ENCODE measurements at regions not wholly inside any gene's neighbourhood (a gene's known extent, or its start where the extent isn't known, plus 50 kb on each side); places are given as distances from the start of the nearest gene placed in this dataset.
"Not testable (repeated sequence)": the region's sequence is repeated elsewhere in the genome, so short reads cannot be mapped to it uniquely, and the experiment has no call there.

GRCh38 chr12:4822572-4822971 lies 87.1 kb upstream of the KCNA1 start:
- DNase-seq: no peak

GRCh38 chr12:4824380-4824779 lies 85.3 kb upstream of the KCNA1 start:
- no peak for DNase-seq

DNA sequence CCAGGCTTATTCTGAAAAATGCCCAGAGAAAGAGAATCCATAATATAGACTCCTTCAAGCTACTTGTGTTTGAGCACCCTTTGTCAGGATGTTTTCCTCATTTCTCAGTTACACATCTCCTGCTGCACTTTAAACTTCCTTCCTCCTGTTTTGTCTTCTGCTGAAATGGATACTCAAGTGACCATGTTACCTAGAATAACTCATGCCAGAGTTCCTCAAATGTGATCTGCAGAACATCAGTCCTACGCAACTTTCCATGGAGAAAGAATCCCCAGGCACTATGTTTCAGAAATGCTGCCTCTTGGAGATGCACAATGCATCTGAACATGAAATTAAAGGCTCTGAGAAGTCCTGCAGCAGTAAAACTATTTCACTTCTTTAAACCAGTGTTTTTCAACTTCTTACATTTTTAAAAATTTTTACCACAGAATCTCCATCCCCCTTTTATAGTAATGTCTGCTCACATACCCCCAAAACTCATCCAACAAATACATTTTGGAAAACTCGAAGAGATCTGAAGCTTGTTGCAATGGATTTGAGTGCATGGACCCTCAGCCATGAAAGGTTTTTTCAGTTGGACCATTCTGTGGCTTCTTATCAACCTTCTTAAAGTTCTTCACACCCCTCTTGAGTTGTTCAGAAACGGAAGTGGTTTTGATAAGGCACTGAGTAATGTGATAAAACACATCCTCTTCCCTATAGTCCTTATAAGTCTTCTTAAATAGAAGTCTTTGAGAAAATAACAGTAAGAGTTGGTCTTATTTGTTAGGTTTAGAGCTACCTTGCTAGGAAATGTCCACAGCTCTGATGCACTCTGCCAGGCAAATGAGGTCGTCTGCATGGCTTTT lies 84.5 kb upstream of the KCNA1 start:
- no peak for DNase-seq

DNA sequence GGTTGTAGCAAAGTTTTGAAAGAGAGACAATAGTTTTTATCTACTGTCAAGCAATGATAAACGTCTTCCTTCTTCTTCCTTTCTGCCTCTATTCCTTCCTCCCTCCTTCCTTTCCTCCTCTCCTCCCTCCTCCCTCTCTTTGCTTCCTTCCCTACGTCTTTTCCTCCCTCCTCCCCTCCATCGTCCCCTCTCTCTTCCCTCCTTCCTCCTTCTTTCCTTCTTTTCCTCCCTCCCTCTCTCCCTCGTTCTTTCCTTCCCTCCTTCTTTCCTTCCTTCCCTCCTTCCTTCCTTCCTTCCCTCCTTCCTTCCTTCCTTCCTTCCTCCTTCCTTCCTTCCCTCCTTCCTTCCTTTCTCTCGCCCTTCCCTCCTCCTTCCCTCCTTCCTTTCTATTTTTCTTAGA lies 82.8 kb upstream of the KCNA1 start:
- DNase-seq: no peak

- no peak for DNase-seq
Observed at GRCh38 chr12:4828176-4828575, 81.5 kb upstream of the KCNA1 start.

DNA sequence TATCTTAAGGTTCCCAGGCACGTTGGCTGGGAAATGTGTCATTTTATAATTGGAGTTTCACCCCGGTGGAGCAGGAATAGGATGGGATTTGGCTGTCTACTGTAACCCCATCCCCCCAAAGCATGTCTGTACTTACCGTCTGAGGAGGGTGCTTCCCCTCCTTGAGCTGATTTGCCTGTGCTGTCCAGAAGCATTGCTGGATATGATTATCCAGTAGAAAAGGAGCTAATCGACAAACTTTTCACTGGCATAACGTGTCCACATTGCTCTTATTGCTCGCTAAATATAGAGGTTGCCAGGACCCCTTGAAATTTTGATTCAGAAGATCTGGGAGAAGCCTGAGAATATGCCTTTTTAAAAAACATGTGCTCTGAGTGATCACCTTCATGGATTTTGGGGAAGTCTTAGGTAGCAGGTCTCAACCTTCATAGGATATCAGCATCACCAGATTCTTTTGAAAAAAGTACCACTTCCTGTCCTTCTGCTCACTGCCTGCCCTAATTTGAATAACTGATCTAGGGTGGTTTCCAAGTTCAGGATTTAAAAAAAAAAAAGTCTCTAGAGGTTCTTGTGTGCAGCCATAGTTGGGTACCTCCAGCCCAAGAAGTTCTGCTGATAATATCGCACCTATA lies 80.4 kb upstream of the KCNA1 start:
- no peak for DNase-seq

GRCh38 chr12:4829793-4830162 lies 79.9 kb upstream of the KCNA1 start:
- DNase-seq: no peak

DNA sequence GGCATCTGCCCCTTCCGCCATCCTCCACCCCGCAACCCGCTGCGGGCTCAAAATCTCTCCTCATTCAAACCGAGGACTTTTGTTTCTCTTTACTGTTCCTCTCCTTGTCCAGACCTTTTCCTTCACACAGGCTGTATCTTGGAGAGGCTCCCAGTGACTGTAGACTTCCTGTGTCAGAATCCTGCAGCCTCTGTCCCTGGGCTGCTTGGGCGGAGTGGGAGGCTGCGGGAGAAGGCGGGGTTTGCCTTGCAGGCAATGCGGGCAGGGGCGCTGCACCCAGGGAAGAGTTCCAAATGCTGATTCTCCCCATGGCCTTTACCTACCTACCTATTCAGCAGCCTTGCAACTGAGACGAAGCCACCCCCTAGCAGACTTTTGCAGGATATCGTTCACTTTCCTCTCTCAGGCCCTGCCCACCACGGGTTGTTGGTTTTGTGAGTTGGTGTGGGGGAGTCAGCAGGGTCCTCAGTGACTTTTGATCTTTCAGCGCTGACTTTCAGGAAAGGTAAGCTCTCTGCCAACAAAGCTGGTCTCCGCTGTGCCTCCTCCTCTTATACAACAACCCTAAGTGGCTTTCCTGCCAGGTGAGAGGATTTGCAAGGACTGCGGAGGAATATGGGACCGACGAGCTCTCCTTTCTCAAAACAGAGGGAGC lies 79.0 kb upstream of the KCNA1 start:
- DNase-seq: no peak

DNA sequence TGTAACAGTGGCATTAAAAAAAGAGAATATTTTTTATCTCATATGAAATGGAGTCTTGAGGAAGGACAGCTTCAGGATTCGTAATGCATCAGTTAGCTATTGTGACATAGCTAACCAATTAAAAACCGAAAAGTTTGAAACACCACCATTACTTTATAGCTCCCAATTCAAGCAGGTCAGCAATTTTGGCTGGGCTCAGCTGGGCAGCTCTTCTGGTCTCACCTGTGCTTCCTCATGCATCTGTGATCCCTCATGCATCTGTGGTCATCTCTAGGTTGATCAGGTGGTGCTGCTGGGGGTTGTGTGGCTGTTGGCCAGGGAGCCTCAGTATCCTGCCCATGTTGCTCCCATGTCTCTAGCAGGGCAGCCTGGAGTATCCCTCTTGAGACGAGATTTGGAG lies 76.7 kb upstream of the KCNA1 start:
- no peak for DNase-seq

DNA sequence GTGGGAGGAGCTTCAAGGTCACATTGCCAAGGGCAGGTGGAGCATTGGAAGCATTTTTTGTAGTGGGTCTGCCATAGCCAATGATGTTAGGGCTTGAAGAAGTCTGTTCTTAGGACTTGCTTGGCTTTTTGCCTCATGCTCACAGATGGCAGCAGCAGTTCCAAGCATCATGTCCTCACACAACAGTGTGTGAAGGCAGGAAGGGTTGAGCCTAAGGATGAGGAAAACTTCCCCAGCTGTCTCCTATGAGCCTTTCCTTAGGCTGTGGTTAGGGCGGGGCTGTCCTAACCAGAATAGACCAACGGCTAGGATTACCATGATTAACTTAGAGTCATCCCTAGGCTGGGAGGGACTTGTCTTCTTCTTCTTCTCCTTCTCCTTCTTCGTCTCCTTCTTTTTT lies 76.2 kb upstream of the KCNA1 start:
- DNase-seq: no peak

- DNase-seq: not testable (repeated sequence)
Observed at GRCh38 chr12:4842401-4842800, 67.3 kb upstream of the KCNA1 start.

DNA sequence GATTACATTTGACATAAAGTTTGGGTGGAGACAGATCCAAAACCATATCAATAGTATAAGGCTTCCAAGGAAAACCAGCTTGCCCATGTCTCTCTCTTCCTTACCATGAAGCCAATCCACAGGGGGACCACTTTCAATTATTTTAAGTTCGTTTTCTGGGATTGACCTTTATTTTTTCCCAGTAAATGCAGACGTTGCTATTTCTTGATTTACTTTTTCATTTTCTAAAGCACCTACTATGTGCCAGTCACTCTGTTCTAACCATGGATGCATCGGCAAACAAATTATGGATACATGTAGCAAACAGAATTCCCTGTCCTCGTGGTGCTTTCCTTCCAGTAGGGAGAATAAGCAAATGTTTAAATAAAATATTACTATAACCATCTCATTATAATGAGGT lies 65.8 kb upstream of the KCNA1 start:
- DNase-seq: no peak

GRCh38 chr12:4847713-4848112 lies 62.0 kb upstream of the KCNA1 start:
- no peak for DNase-seq

- no peak for DNase-seq
Observed at GRCh38 chr12:4849115-4849541, 60.6 kb upstream of the KCNA1 start.

- DNase-seq: no peak
Observed at GRCh38 chr12:4849795-4850345, 59.8 kb upstream of the KCNA1 start.

GRCh38 chr12:4850857-4851380 lies 58.8 kb upstream of the KCNA1 start:
- DNase-seq: no peak

- DNase-seq: no peak
Observed at GRCh38 chr12:4852308-4852707, 57.4 kb upstream of the KCNA1 start.

- DNase-seq: no peak
Observed at GRCh38 chr12:4852911-4853310, 56.8 kb upstream of the KCNA1 start.

DNA sequence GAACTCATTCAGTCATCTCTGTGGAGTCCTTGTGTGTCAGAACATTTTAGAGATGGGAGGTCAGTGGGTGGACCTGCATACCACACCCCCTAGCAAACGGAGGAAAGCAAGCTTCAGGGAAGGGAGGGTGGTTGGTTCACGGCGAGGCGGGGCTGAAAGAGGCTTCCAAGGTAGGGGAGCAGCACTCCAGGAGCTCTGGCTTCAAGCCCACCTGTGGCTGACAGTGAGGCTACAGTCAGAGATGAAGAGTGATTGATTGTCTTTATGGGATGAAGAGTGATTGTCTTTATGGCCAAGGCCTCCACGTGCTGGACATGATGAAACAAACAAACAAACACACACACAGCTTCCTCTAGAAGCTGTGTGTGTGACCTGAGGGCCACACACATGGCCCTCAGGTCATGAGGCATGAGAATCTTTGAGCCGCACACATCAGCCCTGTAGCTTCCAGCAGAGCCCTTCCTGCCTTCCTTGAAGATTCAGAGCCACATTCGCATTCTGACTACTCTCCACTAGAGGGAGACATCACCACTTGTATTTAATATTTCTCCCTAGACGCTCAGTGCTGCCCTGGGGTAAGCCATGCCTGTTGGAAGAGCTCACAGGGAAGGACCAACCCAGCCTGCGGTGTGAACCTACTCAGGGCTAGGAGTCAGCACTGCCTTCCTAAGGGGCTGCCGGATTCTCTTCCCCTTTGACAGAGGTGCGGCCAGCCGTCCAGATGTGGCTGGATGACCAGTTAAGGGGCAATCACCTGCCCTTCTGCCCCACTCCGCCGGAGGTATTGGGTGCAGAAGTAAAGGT lies 54.4 kb upstream of the KCNA1 start:
- peak; percentile 50 for DNase-seq

GRCh38 chr12:4856596-4856995 lies 53.1 kb upstream of the KCNA1 start:
- DNase-seq: no peak

DNA sequence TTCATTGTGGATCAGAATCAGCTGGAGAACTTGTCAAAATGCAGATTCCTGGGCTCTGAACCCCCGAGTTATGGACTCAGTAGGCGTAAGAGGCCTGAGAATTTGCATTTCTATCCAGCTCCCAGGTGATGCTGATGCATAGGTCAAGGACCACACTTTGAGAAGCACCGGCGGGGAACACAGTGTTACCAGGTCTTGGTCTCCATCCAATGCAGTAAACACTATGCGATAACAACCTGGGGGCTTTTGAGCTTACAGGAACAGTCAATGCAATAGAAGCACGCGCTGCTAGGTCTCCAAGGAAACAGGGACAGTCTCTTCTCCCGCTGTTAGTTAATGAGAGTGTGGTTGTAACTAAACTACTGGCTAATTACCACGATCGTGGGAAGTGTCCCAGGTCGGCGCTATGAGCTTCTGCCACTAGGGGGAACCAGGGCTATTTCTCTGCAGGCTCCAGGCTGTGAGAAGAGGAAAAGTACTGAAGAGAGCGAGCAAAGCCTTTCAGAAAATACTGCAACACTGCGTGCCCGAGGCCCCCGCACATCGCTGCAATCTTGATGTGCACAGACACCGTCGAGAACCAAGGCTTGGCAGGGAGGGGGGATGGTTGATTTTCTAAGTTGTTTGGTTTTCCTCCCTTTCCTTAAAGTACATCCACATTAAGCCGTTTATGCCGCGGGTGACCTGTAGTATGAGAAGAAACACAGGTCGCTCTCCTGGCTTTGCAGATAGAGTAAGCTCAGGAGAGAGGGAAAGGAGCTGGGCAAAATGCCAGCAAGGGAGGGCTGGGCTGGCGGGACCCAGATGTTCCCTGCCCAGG lies 52.0 kb upstream of the KCNA1 start:
- peak; percentile 34 for DNase-seq

DNA sequence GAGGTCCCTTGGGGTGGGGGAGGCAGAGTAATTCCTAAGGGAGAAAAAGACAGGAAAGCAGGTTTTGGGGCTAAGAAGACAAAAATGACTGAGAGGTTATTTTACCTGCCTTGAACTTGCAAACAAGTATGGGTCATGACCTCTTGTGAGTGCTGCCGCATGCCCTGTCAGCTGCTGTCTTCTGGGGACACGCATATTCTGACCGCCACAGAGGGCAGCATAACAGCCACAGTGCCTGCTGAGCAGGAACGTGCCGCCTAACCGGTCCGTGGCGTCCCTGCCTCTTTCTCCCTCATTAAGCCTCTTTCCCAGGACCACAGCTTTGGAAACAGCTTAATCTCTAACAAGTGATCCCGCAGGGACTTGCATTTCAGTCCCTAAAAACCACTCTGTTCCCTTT lies 51.3 kb upstream of the KCNA1 start:
- DNase-seq: no peak
